Skin of body (tissue), 1 donor: ENCODE measurements at regions not wholly inside any gene's neighbourhood (a gene's known extent, or its start where the extent isn't known, plus 50 kb on each side); places are given as distances from the start of the nearest gene placed in this dataset.

Experiments
- DNase-seq: peaks from one replicate; lab custom pipeline; 2025; lab: John Stamatoyannopoulos, UW

DNA sequence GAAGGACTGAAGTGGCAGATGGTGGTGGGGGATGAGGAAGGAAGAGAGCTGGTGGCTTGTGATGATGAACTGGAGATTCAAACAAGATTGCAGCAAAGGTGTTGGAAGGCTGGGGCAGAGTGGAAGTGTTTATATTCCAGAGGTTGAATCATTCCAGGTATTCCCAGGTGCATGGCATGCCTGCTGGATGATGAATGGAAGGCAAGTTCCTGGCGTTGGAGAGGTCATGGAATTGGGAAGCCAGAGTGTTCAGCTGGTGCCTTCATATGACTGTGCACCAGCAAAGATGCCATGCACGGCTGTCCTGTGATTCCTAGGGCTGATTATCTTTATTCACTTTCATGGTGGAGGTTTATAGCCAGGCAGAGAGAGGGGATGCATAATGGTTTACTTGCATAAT, 135.8 kb upstream of the PUDP start:
- no peak for DNase-seq

DNA sequence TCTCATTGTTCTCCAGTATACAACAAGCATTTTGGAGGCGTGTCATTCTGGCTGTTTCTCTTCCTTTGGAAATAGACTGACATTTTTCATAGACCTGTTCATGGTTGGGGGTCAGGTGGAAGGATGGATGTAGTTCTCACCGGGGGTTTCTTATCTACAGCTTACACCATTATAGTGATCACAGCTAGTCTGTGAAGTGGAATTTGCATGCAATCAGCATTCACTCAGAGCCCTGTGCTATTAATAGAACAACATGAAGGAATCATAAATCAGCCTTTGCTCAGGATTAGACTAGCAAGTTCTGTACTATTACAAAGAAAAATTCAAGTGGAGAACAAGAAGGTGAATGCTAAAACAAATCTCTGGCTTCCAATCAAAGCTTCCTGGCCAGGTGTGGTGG, 132.6 kb upstream of the PUDP start:
- DNase-seq, result no peak

DNA sequence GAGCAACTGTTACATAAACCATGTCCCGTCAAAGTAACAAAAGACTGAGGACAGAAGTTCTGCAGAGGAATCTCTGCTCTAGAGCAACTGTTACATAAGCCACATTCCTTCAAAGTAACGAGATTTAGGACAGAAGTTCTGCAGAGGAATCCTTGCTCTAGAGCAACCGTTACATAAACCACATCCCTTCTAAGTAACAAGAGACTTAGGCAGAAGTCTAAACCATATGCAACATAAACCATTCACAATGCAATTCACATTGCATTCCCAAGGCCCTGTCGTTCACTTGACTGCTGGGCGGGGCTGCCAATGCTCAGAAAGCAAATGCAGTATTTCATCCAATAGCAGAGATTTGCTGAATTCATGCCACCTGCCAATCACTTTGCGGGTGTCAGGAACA, 124.4 kb upstream of the PUDP start:
- no peak for DNase-seq

DNA sequence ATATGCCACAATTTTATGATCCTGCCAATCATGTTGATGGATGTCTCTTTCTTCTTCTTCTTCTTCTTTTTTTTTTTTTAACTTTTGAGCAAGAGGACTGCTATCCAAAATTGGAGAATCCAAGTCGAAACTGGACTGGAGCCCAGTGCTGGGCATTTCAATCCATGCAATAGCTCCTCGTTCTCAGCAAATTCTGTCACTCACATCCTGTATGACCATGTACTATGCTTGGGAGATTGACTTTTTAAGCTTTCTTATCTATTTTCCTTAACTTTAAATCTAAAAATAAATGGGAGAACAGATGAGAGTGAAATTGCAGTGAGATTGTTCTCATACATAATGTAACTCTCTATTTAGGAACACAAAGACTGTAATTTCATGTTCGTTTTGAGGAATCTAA, 123.0 kb upstream of the PUDP start:
- no peak for DNase-seq

DNA sequence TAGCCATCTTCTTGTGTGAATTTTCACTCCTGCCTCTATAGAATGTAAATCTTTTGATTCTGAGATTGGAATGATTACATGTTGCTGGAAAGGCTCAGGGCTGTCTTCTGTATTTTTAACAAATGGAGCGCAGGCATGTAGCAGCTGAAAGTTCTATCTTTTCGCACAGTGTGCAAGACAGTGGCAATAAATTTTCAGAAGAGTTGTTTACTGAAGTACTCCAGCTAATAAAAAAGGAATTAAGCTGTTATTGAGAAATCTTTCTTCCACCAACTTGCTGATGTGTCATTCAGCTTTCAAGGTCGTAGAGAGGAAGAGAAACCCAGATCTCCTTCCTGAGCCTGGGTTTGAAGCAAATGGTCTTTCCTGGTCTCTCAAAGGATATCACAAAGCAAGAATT, 122.0 kb upstream of the PUDP start:
- no peak for DNase-seq

DNA sequence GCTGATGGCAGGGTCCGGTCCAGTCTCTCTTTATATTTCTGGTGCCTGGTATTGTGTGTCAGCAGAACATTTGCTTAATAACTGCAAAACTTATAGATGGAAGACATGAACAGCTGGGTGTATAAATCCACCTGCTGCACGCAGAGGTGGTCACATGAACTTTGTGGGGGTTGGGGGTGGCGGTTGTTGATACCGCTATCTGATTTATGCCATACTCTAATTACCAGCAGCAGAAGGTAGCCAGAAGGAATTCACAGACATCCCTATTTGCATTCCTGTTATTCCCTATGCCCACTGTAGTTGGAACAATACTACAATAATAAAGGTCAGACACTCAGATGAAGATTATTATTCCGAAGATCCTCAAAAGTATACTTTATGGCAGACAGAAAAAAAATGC, 121.6 kb upstream of the PUDP start:
- DNase-seq, result no peak

DNA sequence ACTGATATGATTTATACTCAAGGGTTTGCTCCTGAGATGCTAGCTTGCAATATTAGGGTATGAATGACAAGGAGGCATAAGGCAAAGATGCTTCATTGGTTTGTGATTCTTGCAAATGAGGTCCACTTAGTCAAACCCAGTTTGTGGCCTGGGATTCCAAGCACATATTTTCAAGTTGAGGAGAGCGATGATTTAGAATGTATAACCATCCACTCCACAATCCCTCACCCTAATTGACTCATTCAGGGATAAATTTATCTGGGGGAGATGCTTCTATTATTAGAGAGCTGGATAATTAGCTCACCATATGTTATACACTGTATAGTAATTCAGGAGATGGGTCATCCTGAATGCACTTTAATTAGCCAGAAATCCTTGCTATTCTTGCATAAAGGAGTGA, 118.3 kb upstream of the PUDP start:
- no peak for DNase-seq

DNA sequence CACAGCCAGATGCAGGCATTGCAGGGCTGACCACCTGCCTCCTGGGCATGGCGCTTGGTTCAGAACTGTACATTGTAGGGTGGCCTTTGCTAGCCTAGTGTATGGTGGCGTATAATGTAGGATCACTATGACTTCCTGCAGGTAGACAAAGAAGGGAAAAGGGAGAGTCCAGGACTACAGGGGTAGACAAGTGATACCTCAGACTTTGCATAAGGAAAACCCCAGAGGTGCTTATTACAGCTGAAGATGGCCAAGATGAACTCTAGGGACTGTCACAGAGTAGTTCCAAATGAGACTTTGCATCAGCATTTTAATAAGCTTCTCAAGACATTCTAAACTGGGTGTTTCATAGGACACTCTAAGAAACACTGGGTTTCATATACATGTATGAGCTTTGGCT, 116.4 kb upstream of the PUDP start:
- DNase-seq, result no peak

DNA sequence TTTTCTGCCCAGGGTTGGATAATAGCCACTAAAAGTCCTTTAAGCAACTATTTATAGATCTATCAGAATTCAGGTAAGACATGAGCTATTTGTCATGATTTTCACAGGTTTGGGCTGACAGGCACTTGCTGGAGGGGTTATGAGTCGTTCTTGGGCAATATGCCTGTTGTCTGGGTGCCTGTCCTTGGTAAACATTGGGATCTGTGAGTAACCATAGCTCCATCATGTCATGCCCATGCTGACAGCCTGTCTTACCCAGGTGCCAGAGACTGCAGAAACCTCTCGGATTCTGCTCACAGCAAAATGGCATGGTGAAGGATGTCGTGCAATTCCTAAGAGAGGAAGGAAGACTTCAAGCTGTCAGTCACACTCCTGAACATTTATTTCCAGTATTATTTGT, 116.0 kb upstream of the PUDP start:
- DNase-seq, result no peak

DNA sequence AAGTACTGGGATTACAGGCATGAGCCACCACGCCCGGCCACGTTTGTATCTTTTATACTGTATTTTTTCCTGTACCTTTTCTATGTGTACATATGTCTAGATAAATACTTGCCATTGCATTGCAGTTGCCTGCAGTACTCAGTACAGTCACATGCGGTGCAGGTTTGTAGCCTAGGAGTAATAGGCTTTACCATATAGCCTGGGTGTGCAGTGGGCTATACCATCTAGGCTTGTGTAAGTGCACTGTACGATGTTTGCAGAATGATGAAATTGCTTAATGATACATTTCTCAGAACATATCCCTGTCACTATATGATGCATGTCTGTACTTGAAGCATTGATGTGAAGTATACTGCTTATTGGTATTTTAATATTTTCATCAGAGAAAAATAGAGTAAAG, 115.4 kb upstream of the PUDP start:
- no peak for DNase-seq

DNA sequence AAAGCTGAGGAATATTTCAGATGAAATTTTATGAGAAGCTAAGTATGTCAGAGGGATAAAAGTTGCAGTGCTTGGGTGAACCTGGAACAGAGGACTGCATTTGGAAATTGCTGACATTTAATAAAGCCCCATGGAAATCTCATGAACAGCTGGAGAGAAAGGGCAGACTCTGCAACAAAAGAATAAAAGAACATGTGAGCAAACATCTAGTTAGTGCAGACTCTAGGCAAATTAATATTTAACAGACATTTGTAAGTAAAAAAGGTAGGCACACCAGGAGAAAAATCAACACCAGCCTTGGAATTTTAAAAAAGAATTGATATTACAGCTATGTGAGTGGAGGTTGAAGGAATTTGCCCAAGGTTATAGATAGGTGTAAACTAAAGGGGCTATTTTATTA, 114.6 kb upstream of the PUDP start:
- no peak for DNase-seq

DNA sequence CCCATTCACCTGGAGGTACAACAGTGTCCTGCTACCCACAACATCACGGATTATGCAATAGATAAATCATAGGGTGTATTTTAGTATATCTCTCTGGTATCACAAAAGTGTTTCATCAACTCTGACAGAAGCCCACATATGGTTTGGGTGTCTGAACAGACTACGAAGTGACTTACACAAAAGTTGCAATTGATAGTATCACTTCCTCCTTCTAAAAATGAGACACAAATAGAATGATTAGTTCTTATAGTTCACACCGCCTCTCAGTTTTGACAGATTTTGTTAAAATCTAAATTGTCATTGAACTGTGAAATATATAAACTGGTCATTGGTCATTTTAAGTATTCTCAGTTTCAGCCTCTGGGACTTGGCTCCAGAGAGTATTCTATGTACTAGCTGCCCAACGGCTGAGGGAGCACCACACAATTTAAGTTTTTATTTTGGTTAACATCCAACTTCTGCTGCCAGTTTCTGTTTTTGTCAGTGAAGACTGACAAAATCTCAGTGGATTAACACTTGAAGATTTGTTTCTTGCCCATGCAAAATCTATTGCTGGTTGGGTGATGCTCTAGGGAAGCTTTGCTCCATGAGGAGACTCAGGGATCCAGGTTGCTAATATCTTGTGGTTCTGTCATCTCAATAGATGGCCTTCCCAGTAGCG, 113.8 kb upstream of the PUDP start:
- DNase-seq, result no peak

DNA sequence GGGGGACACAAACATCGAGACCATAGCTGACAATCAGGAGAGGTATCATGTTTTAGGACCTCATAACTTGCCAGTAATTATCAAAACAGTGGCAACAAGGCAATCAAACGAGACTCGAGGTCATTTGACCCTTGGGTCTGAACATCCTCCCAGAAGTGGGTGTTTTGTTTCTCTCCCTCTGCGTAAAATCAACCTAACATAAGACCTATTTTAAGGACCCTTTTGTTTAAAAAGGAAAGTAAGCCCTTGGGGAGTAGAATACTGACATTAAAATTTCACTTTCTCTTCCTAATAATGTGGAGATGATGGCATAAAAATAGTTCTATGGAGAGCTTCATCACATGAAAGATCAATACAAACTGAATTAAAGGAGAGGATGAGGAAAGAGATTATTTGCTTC, 106.2 kb upstream of the PUDP start:
- DNase-seq, result no peak

DNA sequence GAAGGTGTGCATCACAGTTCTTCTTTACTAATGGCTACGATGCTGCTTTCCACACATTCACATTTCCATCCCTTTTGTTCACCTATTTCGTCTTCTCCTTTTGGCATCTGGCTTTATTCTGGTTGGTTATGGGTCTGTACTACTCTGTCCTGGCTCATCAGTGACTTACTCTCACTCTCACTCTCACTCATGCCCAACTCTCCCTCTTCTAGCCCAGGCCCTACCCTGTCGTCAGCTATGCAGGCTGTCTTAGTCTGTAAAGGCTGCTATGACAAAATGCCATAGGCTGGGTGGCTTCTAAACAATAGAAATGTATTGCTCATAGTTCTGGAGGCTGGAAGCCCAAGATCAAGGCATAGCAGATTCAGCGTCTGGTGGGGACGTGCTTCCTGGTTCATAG, 105.6 kb upstream of the PUDP start:
- DNase-seq, result no peak

DNA sequence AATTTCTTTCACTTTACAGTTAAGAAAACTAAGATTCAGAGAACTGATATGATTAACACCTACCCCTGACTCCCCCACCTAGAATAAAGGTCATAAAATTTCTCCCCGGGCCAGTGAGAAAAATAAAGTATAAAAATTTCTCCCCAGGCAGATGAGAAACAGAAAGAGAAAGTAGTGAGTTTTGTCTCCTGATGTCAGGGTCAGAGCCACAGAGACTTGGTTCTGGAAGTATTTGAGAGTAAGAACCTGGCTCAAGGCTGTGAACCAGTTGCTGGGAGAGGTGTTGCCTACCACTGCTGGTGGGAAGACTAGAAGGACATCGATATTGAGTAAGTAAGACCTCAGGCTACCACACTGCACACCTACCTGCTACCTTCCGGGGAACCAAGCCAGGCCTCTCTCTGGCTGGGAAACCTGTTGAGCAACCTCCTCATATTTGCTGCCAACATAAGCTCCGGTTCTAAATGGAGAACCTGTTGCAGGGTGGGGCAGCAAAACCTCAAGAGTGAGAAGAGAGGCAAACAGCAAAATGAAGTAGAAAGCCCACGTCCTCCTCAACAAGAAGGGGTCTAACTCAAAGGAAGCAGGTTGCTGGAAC, 104.2 kb upstream of the PUDP start:
- no peak for DNase-seq

DNA sequence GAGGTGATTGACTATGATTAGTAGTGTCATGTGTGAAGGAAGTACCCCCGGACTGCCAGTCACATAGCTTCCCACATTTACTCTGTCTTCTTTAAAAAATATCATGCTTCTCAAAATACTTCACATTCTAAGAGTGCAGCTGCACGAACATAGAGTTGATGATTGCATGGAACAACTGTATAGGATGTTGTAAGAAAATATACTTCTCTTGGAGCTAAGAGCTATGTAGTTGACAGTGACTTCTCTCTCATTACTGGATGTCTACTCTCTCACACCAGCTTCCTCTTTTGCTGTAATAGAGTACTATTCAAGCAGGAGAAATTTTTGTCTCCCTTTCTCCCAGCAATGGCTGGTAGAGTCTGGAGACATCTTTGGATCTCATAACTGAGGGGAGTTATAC, 99.4 kb upstream of the PUDP start:
- no peak for DNase-seq

DNA sequence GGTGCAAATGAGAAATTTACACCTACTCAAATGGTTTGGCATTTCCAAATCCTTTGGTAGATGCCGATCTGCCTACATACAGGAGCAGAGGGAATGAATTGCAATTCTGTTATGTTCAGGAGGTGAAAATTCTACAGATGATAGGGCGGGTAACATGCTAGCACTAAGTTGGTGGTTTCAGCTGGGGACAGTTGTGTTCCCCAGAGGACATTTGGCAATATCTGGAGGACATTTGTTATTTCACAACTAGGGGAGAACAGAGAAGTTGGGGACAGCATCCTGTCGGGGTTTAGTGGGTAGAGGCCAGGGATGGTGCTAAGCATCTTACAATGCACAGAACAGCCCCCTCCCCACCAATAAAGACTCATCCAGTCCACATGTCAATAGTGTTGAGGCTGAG, 96.5 kb upstream of the PUDP start:
- no peak for DNase-seq

DNA sequence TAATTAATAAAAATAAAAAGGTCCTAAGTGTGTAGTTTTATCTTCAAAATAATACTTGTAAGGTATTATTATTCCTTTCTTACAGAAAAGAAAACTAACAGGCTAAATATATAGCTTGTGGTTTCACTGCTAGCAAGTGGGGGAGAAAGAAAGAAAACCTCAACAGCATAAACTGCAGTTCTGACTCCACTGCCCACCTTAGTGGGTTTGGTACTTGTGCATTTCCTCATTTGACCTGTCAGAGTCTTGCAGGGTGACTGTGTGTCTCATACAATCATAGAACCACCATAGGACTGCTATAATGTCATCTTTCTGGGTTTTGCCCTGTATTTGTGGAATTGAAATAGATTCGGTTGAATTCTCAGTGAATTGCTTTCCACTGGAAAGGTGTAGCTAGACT, 94.7 kb upstream of the PUDP start:
- DNase-seq, result no peak

DNA sequence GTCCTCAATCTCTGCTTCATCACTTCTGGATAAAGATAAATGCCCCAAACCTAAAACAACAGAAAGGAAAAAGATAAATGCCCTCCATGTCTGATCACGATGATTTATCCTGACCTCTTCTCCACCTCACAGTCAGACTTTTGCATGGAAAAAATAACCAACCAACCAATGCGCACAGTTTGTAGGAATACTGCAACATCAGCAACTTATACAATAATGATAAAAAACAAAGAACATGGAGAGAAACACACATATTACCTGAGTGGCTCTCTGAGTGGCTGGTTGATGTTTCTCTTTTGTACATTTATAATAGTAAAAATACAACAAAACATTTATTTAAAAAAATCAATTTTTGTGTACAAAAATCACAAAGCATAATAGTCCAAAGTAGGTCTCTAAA, 93.0 kb upstream of the PUDP start:
- no peak for DNase-seq

DNA sequence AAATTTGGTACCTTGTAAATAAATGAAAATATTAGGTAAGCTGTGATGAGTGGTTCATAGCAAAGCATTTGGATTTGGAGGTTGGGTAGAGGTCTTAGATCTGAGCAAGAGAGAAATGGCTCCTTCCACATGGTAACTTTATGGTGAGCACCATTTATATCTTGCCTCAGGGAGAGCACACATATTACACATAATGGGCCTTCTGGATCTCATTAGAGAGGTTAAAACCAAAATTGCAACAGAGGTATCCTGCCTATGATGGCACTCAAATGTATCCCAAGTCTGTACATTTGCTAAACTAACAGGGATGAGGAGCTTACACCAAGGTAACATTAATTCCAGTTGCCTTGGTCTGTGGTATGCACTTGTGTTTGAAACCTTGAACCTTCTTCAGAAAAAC, 87.1 kb upstream of the PUDP start:
- DNase-seq, result no peak

DNA sequence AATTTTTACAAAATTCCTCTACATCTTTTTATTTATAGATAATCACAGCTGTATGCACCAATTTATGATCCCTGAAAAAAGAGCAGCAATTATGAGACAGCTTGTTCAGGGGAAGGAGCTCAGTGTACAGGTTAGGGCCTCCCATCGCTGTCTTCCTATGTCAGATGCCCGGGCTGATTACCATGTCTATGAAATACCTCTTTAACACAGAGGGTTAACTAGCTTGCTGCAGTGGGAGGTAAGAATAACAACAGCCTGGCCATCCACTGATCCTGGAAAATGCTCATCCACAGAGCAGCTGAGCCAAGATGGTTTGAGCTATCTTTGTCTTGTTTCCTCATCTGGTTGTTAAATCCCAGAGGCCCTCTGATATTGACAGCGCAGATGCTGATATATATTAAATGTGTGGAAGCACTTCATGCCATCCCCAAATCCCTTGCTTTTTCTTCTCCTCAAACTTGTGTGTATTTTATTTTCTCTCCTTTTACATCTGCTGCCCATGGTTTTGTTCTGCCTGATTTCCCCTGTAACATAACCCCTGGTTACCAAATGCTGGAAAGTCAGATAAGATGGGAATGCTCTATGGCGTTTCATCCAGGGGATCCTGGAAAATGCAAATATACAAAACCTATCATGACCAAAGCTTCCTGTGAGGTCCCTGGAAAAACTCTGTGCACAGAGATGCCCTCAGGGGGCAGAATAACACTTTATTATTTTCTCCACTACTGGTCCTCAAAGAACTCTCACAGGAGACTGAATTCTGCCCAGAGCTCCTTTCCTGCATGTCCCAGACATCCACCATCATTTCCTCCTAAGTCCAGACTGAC, 85.8 kb upstream of the PUDP start:
- DNase-seq, result no peak

DNA sequence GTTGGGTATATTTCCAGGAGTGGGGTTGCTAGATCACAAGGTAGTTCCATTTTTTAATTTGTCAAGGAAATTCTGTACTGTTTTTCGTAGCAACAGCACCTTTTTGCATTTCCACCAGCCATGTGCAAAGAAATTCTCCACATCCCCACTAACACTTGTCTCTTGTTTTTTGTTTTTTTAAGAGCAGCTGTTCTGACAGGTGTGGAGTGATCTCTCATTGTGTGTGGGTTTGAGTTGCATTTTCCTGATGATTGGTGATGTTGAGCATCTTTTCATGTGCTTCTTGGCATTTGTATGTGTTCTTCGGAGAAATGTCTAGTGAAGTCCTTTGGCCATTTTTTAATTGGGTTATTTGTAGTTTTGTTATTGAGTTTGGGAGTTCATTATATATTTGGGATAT, 80.3 kb upstream of the PUDP start:
- no peak for DNase-seq

DNA sequence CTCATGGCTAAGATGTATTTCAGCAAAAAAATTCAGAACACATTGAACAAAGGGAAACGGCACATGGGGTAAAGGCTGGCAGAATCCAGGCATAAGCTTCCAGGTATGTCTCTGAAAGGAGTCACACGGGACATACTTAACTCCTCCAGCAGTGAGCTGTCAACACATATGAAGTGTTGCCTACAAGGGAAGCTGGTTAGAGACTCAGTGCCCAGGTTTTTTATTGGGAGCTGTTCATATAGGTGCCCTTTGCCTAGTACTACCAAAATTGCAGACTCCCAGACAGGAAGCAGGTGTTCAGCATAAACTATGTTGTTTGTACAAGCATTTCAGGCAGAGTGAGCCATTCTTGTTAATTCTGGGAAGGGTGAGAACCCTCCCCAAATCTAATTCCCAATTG, 77.4 kb upstream of the PUDP start:
- no peak for DNase-seq
